ENCODE measurements at regions not wholly inside any gene's neighbourhood (a gene's known extent, or its start where the extent isn't known, plus 50 kb on each side); places are given as distances from the start of the nearest gene placed in this dataset.

- Histone ChIP-seq H3K27me3 (replicated peaks; ENCODE audit: control insufficient read depth, insufficient read depth, low read length) (no peaks in the 10 kb centered on the region), H3K4me3 (replicated peaks; ENCODE audit: low read depth, low read length) (no peak overlapping the region), H3K36me3 (ENCODE audit: control insufficient read depth, insufficient read depth, low read length) (no peaks in the 10 kb centered on the region)
- no peak for DNase-seq (ENCODE audit: extremely low read depth, insufficient read length)
- no peak for TF ChIP-seq CTCF (IDR thresholded peaks at IDR 0.05; ENCODE audit: insufficient read depth, low read length, poor library complexity, severe bottlenecking)
Measured at GRCh38 chr10:128245026-128245425, 118.8 kb upstream of the MKI67 start.

GRCh38 chr10:128247576-128247975 lies 121.4 kb upstream of the MKI67 start:
- Histone ChIP-seq H3K4me3 (replicated peaks; ENCODE audit: low read depth, low read length) (no peak overlapping the region), H3K27me3 (replicated peaks; ENCODE audit: control insufficient read depth, insufficient read depth, low read length) (no peaks in the 10 kb centered on the region; the same call in 1 of the 2 replicates), H3K36me3 (ENCODE audit: control insufficient read depth, insufficient read depth, low read length) (no peaks in the 10 kb centered on the region)
- no peak for TF ChIP-seq CTCF (IDR thresholded peaks at IDR 0.05; ENCODE audit: insufficient read depth, low read length, poor library complexity, severe bottlenecking)
- DNase-seq (ENCODE audit: extremely low read depth, insufficient read length) = no peak

- H3K27me3 ChIP-seq (replicated peaks; ENCODE audit: control insufficient read depth, insufficient read depth, low read length) = no peaks in the 10 kb centered on the region; the same call in 1 of the 2 replicates
- no peaks in the 10 kb centered on the region for H3K36me3 ChIP-seq (ENCODE audit: control insufficient read depth, insufficient read depth, low read length)
- no peak overlapping the region for H3K4me3 ChIP-seq (replicated peaks; ENCODE audit: low read depth, low read length)
- no peak for TF ChIP-seq CTCF (IDR thresholded peaks at IDR 0.05; ENCODE audit: insufficient read depth, low read length, poor library complexity, severe bottlenecking)
- DNase-seq (ENCODE audit: extremely low read depth, insufficient read length) = no peak
Measured at GRCh38 chr10:128254476-128254875, 128.3 kb upstream of the MKI67 start.

- DNase-seq (ENCODE audit: extremely low read depth, insufficient read length) = no peak
- Histone ChIP-seq H3K27me3 (replicated peaks; ENCODE audit: control insufficient read depth, insufficient read depth, low read length) (no peaks in the 10 kb centered on the region), H3K4me3 (replicated peaks; ENCODE audit: low read depth, low read length) (no peak overlapping the region), H3K36me3 (ENCODE audit: control insufficient read depth, insufficient read depth, low read length) (no peaks in the 10 kb centered on the region)
- TF ChIP-seq CTCF (IDR thresholded peaks at IDR 0.05; ENCODE audit: insufficient read depth, low read length, poor library complexity, severe bottlenecking) = no peak
Measured at GRCh38 chr10:128257428-128257827, 131.2 kb upstream of the MKI67 start.

- TF ChIP-seq CTCF (IDR thresholded peaks at IDR 0.05; ENCODE audit: insufficient read depth, low read length, poor library complexity, severe bottlenecking) = no peak
- H3K36me3 ChIP-seq (ENCODE audit: control insufficient read depth, insufficient read depth, low read length) = no peaks in the 10 kb centered on the region
- no peaks in the 10 kb centered on the region for H3K27me3 ChIP-seq (replicated peaks; ENCODE audit: control insufficient read depth, insufficient read depth, low read length)
- no peak for DNase-seq (ENCODE audit: extremely low read depth, insufficient read length)
- H3K4me3 ChIP-seq (replicated peaks; ENCODE audit: low read depth, low read length) = no peak overlapping the region
Measured at GRCh38 chr10:128258421-128258976, 132.3 kb upstream of the MKI67 start.

Measured in GM06990 (cell line).